ENCODE measurements at regions not wholly inside any gene's neighbourhood (a gene's known extent, or its start where the extent isn't known, plus 50 kb on each side); places are given as distances from the start of the nearest gene placed in this dataset.

DNA sequence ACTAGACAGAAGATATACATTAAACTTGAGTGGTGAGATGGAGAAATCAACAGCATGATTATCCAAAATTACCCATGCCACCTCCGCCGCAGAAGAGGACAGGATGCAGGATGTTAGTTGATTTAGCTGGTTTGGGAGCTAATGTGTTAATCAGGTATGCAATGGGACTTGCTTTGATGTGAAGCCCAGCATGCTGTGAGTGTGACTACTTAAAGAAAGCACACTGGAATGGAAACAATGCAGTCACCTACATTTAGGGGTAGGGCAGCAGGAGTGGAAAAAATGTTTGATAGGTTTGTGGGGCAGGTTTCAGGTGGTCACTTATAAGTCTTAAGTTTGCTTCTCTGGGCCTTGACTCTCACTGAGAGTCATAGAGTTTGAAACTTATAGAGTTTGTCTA is 170.0 kb upstream of the DAAM1 start:
- no peak for TF ChIP-seq JUNB (CRISPR knock-in tag; IDR thresholded peaks at IDR 0.05; ENCODE audit: borderline replicate concordance)
- TF ChIP-seq ZNF777 (CRISPR knock-in tag; IDR thresholded peaks at IDR 0.05): no peak

Measured in HepG2 (cell line).